OCI-LY7 (cell line): ENCODE measurements at regions not wholly inside any gene's neighbourhood (a gene's known extent, or its start where the extent isn't known, plus 50 kb on each side); places are given as distances from the start of the nearest gene placed in this dataset.

ENCODE experiments used
- BruUV-seq: library from RNA; stranded (reverse); fragments of 400-500 nt; replicated peaks from 2 replicates; lab custom pipeline; 2021; lab: Mats Ljungman, UMichigan
- CTCF ChIA-PET: fragments of 300-600 bp; sonication (Branson Sonifier 250); formaldehyde crosslinking; loops from one replicate; lab custom pipeline; 2022; ENCODE audit warnings: antibody characterized with exemption; ENCODE audit not compliant: unreplicated experiment; lab: Charles Lee
- POLR2A ChIA-PET: fragments of 300-600 bp; sonication (Branson Sonifier 250); formaldehyde crosslinking; loops from one replicate; lab custom pipeline; 2022; ENCODE audit warnings: antibody characterized with exemption; lab: Charles Lee
- DNase-seq: peaks from one replicate; pipeline ENCODE4 v3.0.0-alpha.2; 2015; ENCODE audit warnings: low spot score
- H2AFZ ChIP-seq: fragments of 200-600 bp; sonication (generic), shearing (Covaris generic); 2 replicates; pipeline ENCODE4 v1.6.1; 2014; ENCODE audit warnings: mild to moderate bottlenecking, antibody characterized with exemption, low read length, moderate library complexity
- H3K27ac ChIP-seq: fragments of 200-600 bp; sonication (generic); 2 replicates; pipeline ENCODE4 v1.5.1; 2014; ENCODE audit warnings: mixed run types, low read depth, mild to moderate bottlenecking, moderate library complexity, low read length, inconsistent platforms; ENCODE audit not compliant: poor library complexity, severe bottlenecking
- H3K36me3 ChIP-seq: fragments of 200-600 bp; sonication (generic); 2 replicates; pipeline ENCODE4 v1.6.1; 2014; ENCODE audit warnings: mild to moderate bottlenecking, antibody characterized with exemption, low read length, moderate library complexity, mixed read lengths; ENCODE audit not compliant: insufficient read depth
- H3K4me1 ChIP-seq: fragments of 200-600 bp; sonication (generic); 2 replicates; pipeline ENCODE4 v1.5.1; 2014; ENCODE audit warnings: mild to moderate bottlenecking, low read length; ENCODE audit not compliant: insufficient read depth, poor library complexity, severe bottlenecking
- H3K4me2 ChIP-seq: fragments of 200-600 bp; sonication (generic); 2 replicates; pipeline ENCODE4 v1.6.1; 2014; ENCODE audit warnings: mild to moderate bottlenecking, low read length
- H3K4me3 ChIP-seq: fragments of 200-600 bp; sonication (generic); 2 replicates; pipeline ENCODE4 v1.5.1; 2014; ENCODE audit warnings: mild to moderate bottlenecking, low read depth, low read length; ENCODE audit not compliant: poor library complexity, severe bottlenecking
- H3K79me2 ChIP-seq: fragments of 200-600 bp; sonication (generic); 2 replicates; pipeline ENCODE4 v1.6.1; 2016; ENCODE audit warnings: low read depth, mild to moderate bottlenecking, low read length, moderate library complexity, mixed read lengths; ENCODE audit not compliant: insufficient read depth
- H3K9me2 ChIP-seq: fragments of 200-600 bp; sonication (generic); 2 replicates; pipeline ENCODE4 v1.6.1; 2016; ENCODE audit warnings: mild to moderate bottlenecking, low read length, mixed read lengths; ENCODE audit not compliant: insufficient read depth
- H3K9me3 ChIP-seq: fragments of 200-600 bp; sonication (generic); 2 replicates; pipeline ENCODE4 v1.6.1; 2014; ENCODE audit warnings: mild to moderate bottlenecking, mixed run types, low read length, mixed read lengths
- H4K20me1 ChIP-seq: fragments of 200-600 bp; sonication (generic); 2 replicates; pipeline ENCODE4 v1.6.1; 2014; ENCODE audit warnings: mild to moderate bottlenecking, antibody characterized with exemption, low read length, moderate library complexity, mixed read lengths; ENCODE audit not compliant: insufficient read depth
- EZH2phosphoT487 ChIP-seq: fragments of 200-600 bp; sonication (generic); IDR thresholded peaks from 2 replicates; pipeline ENCODE4 v1.6.1; 2018; ENCODE audit warnings: low read depth, borderline replicate concordance, mild to moderate bottlenecking, mixed run types, antibody characterized with exemption, low read length, moderate library complexity, mixed read lengths
- intact Hi-C: fragments of 100-400 bp; cut with micrococcal nuclease; formaldehyde crosslinking; loops from one replicate; pipeline ENCODE4 v1.10.0; 2022; ENCODE audit not compliant: unreplicated experiment
- TF ChIP-seq, protein P1 (sequence below): fragments of 200-600 bp; sonication (generic); conservative IDR thresholded peaks from 2 replicates; pipeline ENCODE4 v1.5.1; 2014; ENCODE audit warnings: mild to moderate bottlenecking, antibody characterized with exemption, low read length, moderate library complexity, mixed read lengths

DNA sequence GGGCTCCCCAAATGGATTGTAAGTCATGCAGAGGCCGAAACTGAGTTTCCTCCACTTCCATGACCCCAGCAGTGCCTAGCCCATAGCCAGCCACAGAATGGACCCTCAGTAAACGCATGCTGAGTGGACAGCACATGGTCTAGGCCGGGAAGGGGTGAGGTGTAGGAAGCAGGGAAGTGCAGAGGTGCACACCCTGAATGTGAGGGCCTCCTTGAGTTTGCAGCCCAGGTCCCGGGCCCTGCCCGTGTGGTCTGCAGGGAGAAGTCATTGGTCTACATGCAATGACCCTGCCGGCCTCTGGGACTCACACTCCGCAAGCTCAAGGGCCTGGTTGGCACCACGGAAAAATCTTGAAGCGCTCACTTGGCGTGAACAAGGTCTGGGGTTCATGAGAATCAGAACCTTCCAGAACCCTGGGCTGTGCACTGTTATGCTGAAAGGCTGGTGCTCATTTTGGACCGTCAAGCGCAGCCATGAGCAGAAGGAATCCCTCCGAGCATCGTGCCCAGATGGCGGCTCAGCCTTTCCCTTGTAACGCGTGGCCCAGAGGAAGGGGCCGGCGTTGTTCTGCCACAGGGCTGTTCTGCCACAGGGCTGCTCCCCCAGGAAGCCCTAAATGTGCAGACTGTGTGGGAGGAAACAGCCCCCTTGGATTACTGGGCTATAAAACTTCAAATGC, 66.4 kb downstream of the PSMG1 start:
- Histone ChIP-seq H4K20me1 (no peaks in the 10 kb centered on the region), H3K4me3 (no peak overlapping the region), H3K36me3 (no peaks in the 10 kb centered on the region), H3K79me2 (no peaks in the 10 kb centered on the region), H2AFZ (no peak overlapping the region), H3K27ac (no peak overlapping the region), H3K9me2 (no peaks in the 10 kb centered on the region), H3K9me3 (no peaks in the 10 kb centered on the region), H3K4me2 (no peak overlapping the region), H3K4me1 (no peaks in the 10 kb centered on the region)
- no peak for DNase-seq
- POLR2A ChIA-PET, result no interaction called here
- intact Hi-C loops, result no loop called here
- no peak for TF ChIP-seq EZH2phosphoT487
- TF ChIP-seq, protein P1, sequence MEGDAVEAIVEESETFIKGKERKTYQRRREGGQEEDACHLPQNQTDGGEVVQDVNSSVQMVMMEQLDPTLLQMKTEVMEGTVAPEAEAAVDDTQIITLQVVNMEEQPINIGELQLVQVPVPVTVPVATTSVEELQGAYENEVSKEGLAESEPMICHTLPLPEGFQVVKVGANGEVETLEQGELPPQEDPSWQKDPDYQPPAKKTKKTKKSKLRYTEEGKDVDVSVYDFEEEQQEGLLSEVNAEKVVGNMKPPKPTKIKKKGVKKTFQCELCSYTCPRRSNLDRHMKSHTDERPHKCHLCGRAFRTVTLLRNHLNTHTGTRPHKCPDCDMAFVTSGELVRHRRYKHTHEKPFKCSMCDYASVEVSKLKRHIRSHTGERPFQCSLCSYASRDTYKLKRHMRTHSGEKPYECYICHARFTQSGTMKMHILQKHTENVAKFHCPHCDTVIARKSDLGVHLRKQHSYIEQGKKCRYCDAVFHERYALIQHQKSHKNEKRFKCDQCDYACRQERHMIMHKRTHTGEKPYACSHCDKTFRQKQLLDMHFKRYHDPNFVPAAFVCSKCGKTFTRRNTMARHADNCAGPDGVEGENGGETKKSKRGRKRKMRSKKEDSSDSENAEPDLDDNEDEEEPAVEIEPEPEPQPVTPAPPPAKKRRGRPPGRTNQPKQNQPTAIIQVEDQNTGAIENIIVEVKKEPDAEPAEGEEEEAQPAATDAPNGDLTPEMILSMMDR, result no peak
- no TSS peak for BruUV-seq
- CTCF ChIA-PET, result no interaction called here

DNA sequence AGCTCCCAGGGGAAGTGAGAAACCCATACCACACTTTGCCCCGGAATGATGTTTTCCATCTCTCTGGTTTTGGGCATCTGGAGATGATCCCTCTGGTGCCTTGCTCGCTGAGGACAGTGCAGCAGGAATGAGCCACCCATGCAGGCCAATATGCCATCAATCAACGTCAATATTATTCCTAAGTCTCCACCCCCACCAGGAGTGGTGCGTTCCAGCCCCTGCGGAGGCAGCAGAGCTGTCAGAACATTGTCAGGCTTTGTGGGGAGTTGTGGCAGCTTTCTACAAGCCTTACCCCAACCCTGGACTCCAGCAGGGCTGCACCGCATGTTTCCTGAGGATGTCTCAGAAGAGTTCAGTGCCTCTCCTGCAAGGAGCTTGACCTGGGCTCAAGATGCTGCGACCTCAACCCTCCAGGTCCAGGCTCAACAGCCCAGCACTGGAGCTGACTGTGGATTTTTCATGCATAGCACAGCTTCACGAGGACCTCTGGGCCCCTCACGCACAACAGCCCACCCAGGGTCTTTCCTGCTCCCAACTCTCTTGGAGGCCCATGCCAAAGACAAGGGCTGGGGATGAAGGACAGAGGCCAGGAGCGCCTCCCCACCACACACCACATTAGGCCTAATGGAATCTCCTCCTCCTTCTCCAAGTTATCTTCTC, 67.5 kb downstream of the PSMG1 start:
- intact Hi-C loops, result no loop called here
- Histone ChIP-seq H3K9me2 (no peaks in the 10 kb centered on the region), H3K27ac (no peak overlapping the region), H3K4me3 (no peak overlapping the region), H3K4me1 (no peaks in the 10 kb centered on the region), H3K9me3 (no peaks in the 10 kb centered on the region), H3K79me2 (no peaks in the 10 kb centered on the region), H2AFZ (no peak overlapping the region), H3K36me3 (no peaks in the 10 kb centered on the region), H3K4me2 (no peak overlapping the region), H4K20me1 (no peaks in the 10 kb centered on the region)
- ChIA-PET POLR2A (interaction anchor here (0.5 kb wide), 1 partner anchor 93 kb away, joined by 3 read pairs; no protein-coding TSS in a partner anchor), CTCF (no interaction called here)
- no peak for TF ChIP-seq EZH2phosphoT487
- TF ChIP-seq, protein P1, result no peak
- no peak for DNase-seq
- BruUV-seq, result no TSS peak
